HepG2 (cell line): ENCODE measurements at regions not wholly inside any gene's neighbourhood (a gene's known extent, or its start where the extent isn't known, plus 50 kb on each side); places are given as distances from the start of the nearest gene placed in this dataset.

Experiments used
- ATAC-seq: fragments of 200-7000 bp; cut with Tn5 transposase; 3 replicates; pipeline ENCODE4 v1.9.1; 2020; ENCODE audit warnings: mild to moderate bottlenecking, moderate library complexity
- BruUV-seq: library from RNA; stranded (reverse); fragments of 400-500 nt; replicated peaks from 2 replicates; lab custom pipeline; 2021; lab: Mats Ljungman, UMichigan
- CTCF ChIA-PET: fragments of 300-600 bp; formaldehyde crosslinking; extraction: SDS; loops from one replicate; lab custom pipeline; 2021; ENCODE audit warnings: low total read pairs, inconsistent platforms, low intra/inter-chr PET ratio; lab: Yijun Ruan, JAX
- POLR2A ChIA-PET: fragments of 350-600 bp; sonication (Branson Sonifier 250); formaldehyde crosslinking; loops from one replicate; lab custom pipeline; 2020; ENCODE audit warnings: antibody characterized with exemption, inconsistent platforms; lab: Yijun Ruan, JAX
- DNase-seq: peaks from one replicate; pipeline ENCODE4 v3.0.0-alpha.2; 2015; ENCODE audit warnings: low spot score
- FAIRE-seq: peaks from 3 replicates; lab custom pipeline; 2011; peaks lifted over from hg19 to GRCh38; lab: Jason Lieb, UNC
- H2AFZ ChIP-seq: one replicate; pipeline ENCODE4 v1.6.1; 2011; ENCODE audit warnings: low read length, inconsistent platforms
- H3K27ac ChIP-seq: fragments of 300-600 bp; 3 replicates; pipeline ENCODE4 v1.8.0; 2011; ENCODE audit warnings: mixed run types, mild to moderate bottlenecking, mixed read lengths, low read length, inconsistent platforms; ENCODE audit not compliant: insufficient read depth; ENCODE audit errors: extremely low read length
- H3K27me3 ChIP-seq, 2 experiments: fragments of 200-600 bp in 1 of 2; 2 replicates in 1 of 2; 3 replicates in 1 of 2; pipeline versions ENCODE4 v1.6.0 to v1.8.0; 2011; ENCODE audit warnings: low read length in 2 of 2, mild to moderate bottlenecking in 2 of 2, moderate library complexity in 2 of 2, inconsistent platforms in 1 of 2; ENCODE audit not compliant: insufficient read depth in 2 of 2, control insufficient read depth in 1 of 2
- H3K36me3 ChIP-seq, 2 experiments: fragments of 200-600 bp in 1 of 2; replicated peaks in 1 of 2; 2 replicates in 1 of 2; 3 replicates in 1 of 2; pipeline versions ENCODE4 v1.5.1 to v1.8.0; 2011; ENCODE audit warnings: low read length in 2 of 2, inconsistent platforms in 1 of 2; ENCODE audit not compliant: insufficient read depth in 2 of 2, control insufficient read depth in 1 of 2
- H3K4me1 ChIP-seq: 2 replicates; pipeline ENCODE4 v1.5.1; 2012; ENCODE audit warnings: low read length, inconsistent platforms; ENCODE audit not compliant: insufficient read depth
- H3K4me2 ChIP-seq: 2 replicates; pipeline ENCODE4 v1.6.0; 2011; ENCODE audit warnings: low read depth, low read length, inconsistent platforms
- H3K4me3 ChIP-seq, 3 experiments: fragments of 200-600 bp in 1 of 3; sonication (generic), shearing (Covaris generic) in 1 of 3; replicated peaks in 1 of 3; 2 replicates each; pipeline ENCODE4 v1.5.1; 2011 to 2016; ENCODE audit warnings: low read length in 3 of 3, inconsistent platforms in 2 of 3, low read depth in 2 of 3, mild to moderate bottlenecking in 2 of 3, control low read depth in 1 of 3, mixed read lengths in 1 of 3; ENCODE audit not compliant: insufficient read depth in 1 of 3
- H3K79me2 ChIP-seq: one replicate; pipeline ENCODE4 v1.6.1; 2011; ENCODE audit warnings: low read length, inconsistent platforms; ENCODE audit not compliant: insufficient read depth
- H3K9ac ChIP-seq: 2 replicates; pipeline ENCODE4 v1.6.0; 2011; ENCODE audit warnings: mild to moderate bottlenecking, low read depth, low read length, inconsistent platforms; ENCODE audit not compliant: insufficient read depth
- H3K9me3 ChIP-seq: 2 replicates; pipeline ENCODE4 v1.5.1; 2012; ENCODE audit warnings: mild to moderate bottlenecking, low read length
- H4K20me1 ChIP-seq: 2 replicates; pipeline ENCODE4 v1.6.0; 2011; ENCODE audit warnings: inconsistent platforms, mild to moderate bottlenecking, low read length, moderate library complexity; ENCODE audit not compliant: insufficient read depth
- ARID2 ChIP-seq: sonication (generic); formaldehyde crosslinking; IDR thresholded peaks from 2 replicates; pipeline ENCODE4 v1.8.1; 2022; ENCODE audit warnings: mild to moderate bottlenecking, missing genetic modification reagents, borderline replicate concordance
- ATF2 ChIP-seq: sonication (generic); formaldehyde crosslinking; IDR thresholded peaks from 2 replicates; pipeline ENCODE4 v1.4.0; 2020; ENCODE audit warnings: missing genetic modification reagents
- CREB1 ChIP-seq, 2 experiments: fragments of 450-650 bp in 1 of 2; IDR thresholded peaks; 2 replicates each; pipeline ENCODE4 v1.6.1; 2016 to 2017; ENCODE audit warnings: control low read depth in 1 of 2, mild to moderate bottlenecking in 1 of 2, missing compliant biosample characterization in 1 of 2, missing genetic modification characterization in 1 of 2
- CTCF ChIP-seq: sonication (generic); formaldehyde crosslinking; IDR thresholded peaks from 2 replicates; pipeline ENCODE4 v1.5.0; 2020; ENCODE audit warnings: mild to moderate bottlenecking, missing genetic modification reagents, moderate library complexity
- HDAC2 ChIP-seq: sonication (generic); formaldehyde crosslinking; IDR thresholded peaks from 2 replicates; pipeline ENCODE4 v1.4.0; 2020; ENCODE audit warnings: missing genetic modification reagents
- JARID2 ChIP-seq: sonication (generic); formaldehyde crosslinking; IDR thresholded peaks from 2 replicates; pipeline ENCODE4 v1.8.1; 2023; ENCODE audit warnings: missing genetic modification reagents, inconsistent platforms; ENCODE audit not compliant: insufficient replicate concordance
- KAT2B ChIP-seq: fragments of 150-350 bp; IDR thresholded peaks from 2 replicates; pipeline ENCODE4 v1.6.1; 2014; ENCODE audit warnings: low read depth, low read length, borderline replicate concordance
- KMT2B ChIP-seq: IDR thresholded peaks from 2 replicates; pipeline ENCODE4 v1.6.1; 2016; ENCODE audit warnings: missing genetic modification reagents, missing compliant biosample characterization
- NPAS2 ChIP-seq: sonication (generic); formaldehyde crosslinking; IDR thresholded peaks from 2 replicates; pipeline ENCODE4 v1.8.0; 2022; ENCODE audit warnings: mild to moderate bottlenecking, missing genetic modification reagents, borderline replicate concordance
- PRPF4 ChIP-seq: fragments of 200-400 bp; formaldehyde crosslinking; IDR thresholded peaks from 2 replicates; pipeline ENCODE4 v1.6.1; 2016; ENCODE audit warnings: low read length, low read depth; ENCODE audit not compliant: poor library complexity, severe bottlenecking
- RFXANK ChIP-seq: IDR thresholded peaks from 2 replicates; pipeline ENCODE4 v1.6.1; 2016
- SIN3B ChIP-seq: fragments of 150-350 bp; IDR thresholded peaks from 2 replicates; pipeline ENCODE4 v1.6.1; 2014; ENCODE audit warnings: low read length
- SOX5 ChIP-seq: IDR thresholded peaks from 2 replicates; pipeline ENCODE4 v1.6.1; 2016; ENCODE audit warnings: borderline replicate concordance
- STAG1 ChIP-seq: sonication (generic); formaldehyde crosslinking; IDR thresholded peaks from 2 replicates; pipeline ENCODE4 v1.4.0; 2020; ENCODE audit warnings: missing genetic modification reagents
- TBX2 ChIP-seq: sonication (generic); formaldehyde crosslinking; IDR thresholded peaks from 2 replicates; pipeline ENCODE4 v1.5.0; 2020; ENCODE audit warnings: missing genetic modification reagents, mild to moderate bottlenecking, borderline replicate concordance
- THAP11 ChIP-seq: IDR thresholded peaks from 2 replicates; pipeline ENCODE4 v1.6.1; 2016; ENCODE audit warnings: missing biosample characterization, missing genetic modification reagents
- THAP8 ChIP-seq: sonication (generic); formaldehyde crosslinking; IDR thresholded peaks from 2 replicates; pipeline ENCODE4 v1.5.1; 2020; ENCODE audit warnings: missing genetic modification reagents, mild to moderate bottlenecking, borderline replicate concordance
- TRIM24 ChIP-seq: sonication (generic); formaldehyde crosslinking; IDR thresholded peaks from 2 replicates; pipeline ENCODE4 v1.8.0; 2022; ENCODE audit warnings: mild to moderate bottlenecking, missing genetic modification reagents
- ZNF274 ChIP-seq: sonication (generic); formaldehyde crosslinking; IDR thresholded peaks from 2 replicates; pipeline ENCODE4 v1.5.1; 2020; ENCODE audit warnings: mild to moderate bottlenecking, missing genetic modification reagents
- ZNF33A ChIP-seq: sonication (generic); formaldehyde crosslinking; IDR thresholded peaks from 2 replicates; pipeline ENCODE4 v1.5.1; 2020; ENCODE audit warnings: missing genetic modification reagents, mild to moderate bottlenecking, moderate library complexity, borderline replicate concordance
- ZNF660 ChIP-seq: sonication (generic); formaldehyde crosslinking; IDR thresholded peaks from 2 replicates; pipeline ENCODE4 v1.5.1; 2020; ENCODE audit warnings: mild to moderate bottlenecking, low read depth, missing genetic modification reagents, borderline replicate concordance
- ZNF720 ChIP-seq: sonication (generic); formaldehyde crosslinking; IDR thresholded peaks from 2 replicates; pipeline ENCODE4 v1.4.0; 2020; ENCODE audit warnings: missing genetic modification reagents
- WGBS: methylation state at CpG from one replicate; pipeline ENCODE4 v1.1.6; 2017; ENCODE audit warnings: low lambda C conversion rate; 5-methylcytosine and 5-hydroxymethylcytosine counted together
- in situ Hi-C: cut with HindIII; loops from 2 replicates; pipeline ENCODE4 v1.10.0; 2017; ENCODE audit warnings: low pct_unique_long_range_greater_than_20kb; ENCODE audit not compliant: extremely low pct_ligation_motif_present
- intact Hi-C: fragments of 100-400 bp; cut with micrococcal nuclease; formaldehyde crosslinking; loops from one replicate; pipeline ENCODE4 v1.10.0; 2022; ENCODE audit not compliant: unreplicated experiment

- TF ChIP-seq ATF2 (CRISPR knock-in tag) (no peak), SIN3B (no peak), TBX2 (CRISPR knock-in tag) (no peak), ZNF274 (CRISPR knock-in tag) (no peak), NPAS2 (CRISPR knock-in tag) (no peak), ZNF660 (CRISPR knock-in tag) (no peak), ZNF720 (CRISPR knock-in tag) (no peak)
Observed at GRCh38 chr11:26225646-26226045, 106.3 kb upstream of the ANO3 start (continued).

GRCh38 chr11:26227301-26227746, 104.6 kb upstream of the ANO3 start:
- FAIRE-seq (no peak), ATAC-seq (no peak), DNase-seq (peak; percentile 4)
- no peak overlapping the region for H3K4me3 ChIP-seq
- intact Hi-C loops (loop anchor here (1.0 kb wide), 1 partner anchor 245 kb away; no protein-coding TSS in a partner anchor), in situ Hi-C loops (no loop called here)
- no peaks in the 10 kb centered on the region for H3K9me3 ChIP-seq
- H3K4me2 ChIP-seq = no peak overlapping the region
- no peaks in the 10 kb centered on the region for H3K36me3 ChIP-seq
- H2AFZ ChIP-seq = no peak overlapping the region
- no peak overlapping the region for H3K27ac ChIP-seq
- no peak for TF ChIP-seq THAP11 (CRISPR knock-in tag)
- TF ChIP-seq STAG1 (CRISPR knock-in tag) = peak; percentile 58
- TF ChIP-seq CTCF (CRISPR knock-in tag) = peak; percentile 41; the same call in 1 of the 2 replicates
- TF ChIP-seq PRPF4 = no peak
- no peak for TF ChIP-seq HDAC2
- TF ChIP-seq SOX5 (CRISPR knock-in tag) = no peak
- TF ChIP-seq JARID2 = no peak
- TF ChIP-seq RFXANK (CRISPR knock-in tag) = no peak
- no peak for TF ChIP-seq KMT2B (CRISPR knock-in tag)
- no peak for TF ChIP-seq THAP8 (CRISPR knock-in tag)
- TF ChIP-seq ZNF33A (CRISPR knock-in tag) = no peak
- TF ChIP-seq TRIM24 (CRISPR knock-in tag) = no peak
- no peak for TF ChIP-seq KAT2B
- no peak for TF ChIP-seq CREB1 (IDR thresholded peaks at IDR 0.05)
- TF ChIP-seq CREB1 (CRISPR knock-in tag; IDR thresholded peaks at IDR 0.05) = no peak
- TF ChIP-seq ARID2 = no peak
- H3K4me1 ChIP-seq = no peaks in the 10 kb centered on the region
- POLR2A ChIA-PET = no interaction called here
- H3K9ac ChIP-seq = no peak overlapping the region
- no TSS peak for BruUV-seq
- H4K20me1 ChIP-seq = no peaks in the 10 kb centered on the region
- CTCF ChIA-PET = interaction anchor here (1.6 kb wide), 1 partner anchor 245 kb away, joined by 13 read pairs; no protein-coding TSS in a partner anchor
- WGBS = 1% methylated on average over 5 of the region's 5 CpGs
- H3K79me2 ChIP-seq = no peaks in the 10 kb centered on the region
- H3K27me3 ChIP-seq = no peaks in the 10 kb centered on the region; a peak in 1 of 5 replicates
